SU-DHL-6 (cell line): ENCODE measurements at regions not wholly inside any gene's neighbourhood (a gene's known extent, or its start where the extent isn't known, plus 50 kb on each side); places are given as distances from the start of the nearest gene placed in this dataset.

Experiments
- H2AFZ ChIP-seq: fragments of 200-600 bp; sonication (generic); 2 replicates; pipeline ENCODE4 v1.6.1; 2014; ENCODE audit warnings: low read depth, mild to moderate bottlenecking, moderate library complexity, mixed read lengths, antibody characterized with exemption, low read length; ENCODE audit not compliant: severe bottlenecking
- H3F3A ChIP-seq: fragments of 200-600 bp; shearing (Covaris generic); 2 replicates; pipeline ENCODE4 v1.6.0; 2016; ENCODE audit warnings: antibody characterized with exemption, mild to moderate bottlenecking; ENCODE audit not compliant: insufficient read depth
- H3K27ac ChIP-seq: fragments of 200-600 bp; sonication (generic); 2 replicates; pipeline ENCODE4 v1.5.1; 2016; ENCODE audit warnings: low read depth, mild to moderate bottlenecking, low read length, moderate library complexity, mixed read lengths
- H3K27me3 ChIP-seq: fragments of 200-600 bp; sonication (generic), shearing (Covaris generic); 2 replicates; pipeline ENCODE4 v1.6.0; 2014; ENCODE audit warnings: mild to moderate bottlenecking, low read length
- H3K36me3 ChIP-seq: fragments of 200-600 bp; sonication (generic); 2 replicates; pipeline ENCODE4 v1.6.1; 2014; ENCODE audit warnings: mild to moderate bottlenecking, low read length, mixed read lengths
- H3K4me2 ChIP-seq: fragments of 300-600, 200-600 bp; shearing (Covaris generic), sonication (generic); 2 replicates; pipeline ENCODE4 v1.6.0; 2014; ENCODE audit warnings: low read length, low read depth, mild to moderate bottlenecking; ENCODE audit not compliant: poor library complexity, severe bottlenecking
- H3K4me3 ChIP-seq: fragments of 200-600 bp; sonication (generic); 2 replicates; pipeline ENCODE4 v1.5.1; 2014; ENCODE audit warnings: antibody characterized with exemption, low read length, mild to moderate bottlenecking, mixed read lengths; ENCODE audit not compliant: insufficient read depth, poor library complexity, severe bottlenecking
- H3K79me2 ChIP-seq: fragments of 200-600 bp; sonication (generic); 2 replicates; pipeline ENCODE4 v1.6.1; 2014; ENCODE audit warnings: mild to moderate bottlenecking, low read length, moderate library complexity; ENCODE audit not compliant: insufficient read depth
- H3K9ac ChIP-seq: fragments of 200-600 bp; sonication (generic); 2 replicates; pipeline ENCODE4 v1.7.0; 2014; ENCODE audit warnings: mild to moderate bottlenecking, low read length
- H3K9me2 ChIP-seq: fragments of 200-600 bp; sonication (generic); replicated peaks from 2 replicates; pipeline ENCODE4 v1.6.1; 2014; ENCODE audit warnings: low read length; ENCODE audit not compliant: insufficient read depth
- H3K9me3 ChIP-seq: fragments of 200-600 bp; sonication (generic); 2 replicates; pipeline ENCODE4 v1.6.1; 2014; ENCODE audit warnings: low read length, mixed read lengths; ENCODE audit not compliant: insufficient read depth
- H4K20me1 ChIP-seq: fragments of 200-600 bp; sonication (generic); 2 replicates; pipeline ENCODE4 v1.6.1; 2014; ENCODE audit warnings: low read depth, mild to moderate bottlenecking, antibody characterized with exemption, low read length, moderate library complexity, mixed read lengths
- EZH2phosphoT487 ChIP-seq: fragments of 200-600 bp; sonication (generic), shearing (Covaris generic); conservative IDR thresholded peaks from 2 replicates; pipeline ENCODE4 v1.6.1; 2018; ENCODE audit warnings: mild to moderate bottlenecking, antibody characterized with exemption, low read length, moderate library complexity, mixed read lengths
- TF ChIP-seq, protein P1 (sequence below): fragments of 200-600 bp; sonication (generic); IDR thresholded peaks from one replicate; pipeline ENCODE4 v1.5.1; 2017; ENCODE audit warnings: antibody characterized with exemption, mild to moderate bottlenecking, low read length, moderate library complexity; ENCODE audit not compliant: insufficient read depth, poor library complexity, severe bottlenecking

DNA sequence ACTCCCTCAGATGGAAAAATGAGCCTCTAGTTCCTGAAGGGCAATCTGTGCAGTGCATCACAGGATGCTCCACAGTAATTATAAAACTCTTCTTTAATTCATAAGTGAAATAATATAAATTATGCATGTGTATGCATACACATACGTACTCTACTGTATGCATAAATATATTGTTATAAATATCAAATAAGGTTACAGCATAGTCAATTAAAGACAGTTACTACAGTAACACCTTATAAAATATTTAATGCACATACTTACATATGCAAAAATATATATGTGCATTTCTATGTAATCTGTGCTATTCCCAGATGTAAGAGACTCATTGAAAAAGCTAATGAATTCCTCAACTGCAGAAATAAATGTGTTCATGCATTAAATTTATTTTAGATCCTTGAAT, 1515.1 kb downstream of the CDH11 start:
- Histone ChIP-seq H3K9ac (no peak overlapping the region), H3K9me2 (no peaks in the 10 kb centered on the region), H3K9me3 (no peaks in the 10 kb centered on the region), H3F3A (no peaks in the 10 kb centered on the region), H4K20me1 (no peaks in the 10 kb centered on the region), H3K27me3 (no peaks in the 10 kb centered on the region), H3K36me3 (no peaks in the 10 kb centered on the region), H3K4me2 (no peak overlapping the region), H3K4me3 (no peak overlapping the region), H2AFZ (no peak overlapping the region), H3K27ac (no peak overlapping the region), H3K79me2 (no peaks in the 10 kb centered on the region)
- TF ChIP-seq, protein P1, sequence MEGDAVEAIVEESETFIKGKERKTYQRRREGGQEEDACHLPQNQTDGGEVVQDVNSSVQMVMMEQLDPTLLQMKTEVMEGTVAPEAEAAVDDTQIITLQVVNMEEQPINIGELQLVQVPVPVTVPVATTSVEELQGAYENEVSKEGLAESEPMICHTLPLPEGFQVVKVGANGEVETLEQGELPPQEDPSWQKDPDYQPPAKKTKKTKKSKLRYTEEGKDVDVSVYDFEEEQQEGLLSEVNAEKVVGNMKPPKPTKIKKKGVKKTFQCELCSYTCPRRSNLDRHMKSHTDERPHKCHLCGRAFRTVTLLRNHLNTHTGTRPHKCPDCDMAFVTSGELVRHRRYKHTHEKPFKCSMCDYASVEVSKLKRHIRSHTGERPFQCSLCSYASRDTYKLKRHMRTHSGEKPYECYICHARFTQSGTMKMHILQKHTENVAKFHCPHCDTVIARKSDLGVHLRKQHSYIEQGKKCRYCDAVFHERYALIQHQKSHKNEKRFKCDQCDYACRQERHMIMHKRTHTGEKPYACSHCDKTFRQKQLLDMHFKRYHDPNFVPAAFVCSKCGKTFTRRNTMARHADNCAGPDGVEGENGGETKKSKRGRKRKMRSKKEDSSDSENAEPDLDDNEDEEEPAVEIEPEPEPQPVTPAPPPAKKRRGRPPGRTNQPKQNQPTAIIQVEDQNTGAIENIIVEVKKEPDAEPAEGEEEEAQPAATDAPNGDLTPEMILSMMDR: no peak
- TF ChIP-seq EZH2phosphoT487: no peak

DNA sequence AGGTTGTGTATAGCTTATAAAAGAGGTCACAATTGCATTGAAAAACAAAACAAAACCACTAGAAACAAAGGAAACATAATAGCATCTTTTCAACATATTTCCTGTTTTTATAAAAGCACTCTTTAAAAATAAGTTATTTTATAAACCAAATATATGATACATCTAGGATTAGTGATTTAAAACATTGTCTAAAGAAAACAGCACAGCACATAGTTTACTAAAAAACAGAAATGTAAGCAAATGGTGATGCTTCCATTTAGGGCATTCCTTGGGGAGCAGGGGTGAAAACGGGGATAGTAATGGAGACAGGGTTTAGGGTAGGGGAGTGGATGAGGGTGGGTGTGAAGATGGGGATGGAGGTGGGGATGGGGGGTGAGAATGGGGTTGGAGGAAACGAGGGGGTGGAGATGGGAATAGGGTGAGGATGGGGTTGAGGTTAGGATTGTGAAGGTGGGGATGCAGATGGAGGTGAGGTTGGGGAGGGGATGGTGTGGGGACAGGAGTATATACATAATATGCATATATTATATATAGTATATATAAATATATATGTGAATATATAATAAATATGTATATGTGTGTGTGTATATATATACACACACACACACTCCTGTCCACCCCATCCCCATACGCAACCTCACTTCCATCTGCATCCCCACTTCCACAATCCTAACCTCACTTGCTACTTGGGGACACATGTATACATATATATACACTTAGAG, 1519.5 kb downstream of the CDH11 start:
- Histone ChIP-seq H3F3A (no peaks in the 10 kb centered on the region), H3K79me2 (no peaks in the 10 kb centered on the region), H4K20me1 (no peaks in the 10 kb centered on the region), H3K4me2 (no peak overlapping the region), H3K9me3 (no peaks in the 10 kb centered on the region), H3K9me2 (no peaks in the 10 kb centered on the region), H3K27ac (no peak overlapping the region), H3K9ac (no peak overlapping the region), H3K27me3 (no peaks in the 10 kb centered on the region), H3K36me3 (no peaks in the 10 kb centered on the region), H2AFZ (no peak overlapping the region), H3K4me3 (no peak overlapping the region)
- TF ChIP-seq EZH2phosphoT487: no peak
- TF ChIP-seq, protein P1: no peak

DNA sequence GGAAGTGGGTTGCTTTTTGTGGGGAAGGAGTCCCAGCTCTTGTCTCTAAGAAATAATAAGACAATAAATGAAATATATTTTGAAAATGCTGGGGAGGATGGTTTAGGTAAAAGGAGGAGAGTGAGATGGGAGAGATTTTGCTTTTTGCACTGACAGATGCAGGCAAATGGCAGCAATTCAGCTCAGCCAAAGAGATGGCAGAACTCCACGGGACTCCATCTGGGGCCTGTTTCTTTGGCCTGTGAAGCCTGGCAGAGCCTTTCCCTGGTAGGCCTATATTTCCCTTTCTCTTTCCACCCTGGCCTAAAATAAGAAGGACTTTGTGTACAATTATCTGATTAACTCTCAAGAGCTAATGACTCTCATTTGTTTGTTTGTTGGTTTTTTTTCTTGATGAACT, 1525.1 kb downstream of the CDH11 start:
- Histone ChIP-seq H3K27ac (no peak overlapping the region), H3K27me3 (no peaks in the 10 kb centered on the region), H4K20me1 (no peaks in the 10 kb centered on the region), H3K9me2 (no peaks in the 10 kb centered on the region), H3K4me3 (no peak overlapping the region), H3K9me3 (no peaks in the 10 kb centered on the region), H3K36me3 (no peaks in the 10 kb centered on the region), H3K4me2 (no peak overlapping the region), H3F3A (no peaks in the 10 kb centered on the region), H3K9ac (no peak overlapping the region), H2AFZ (no peak overlapping the region), H3K79me2 (no peaks in the 10 kb centered on the region)
- TF ChIP-seq EZH2phosphoT487: no peak
- TF ChIP-seq, protein P1: no peak
